SK-N-SH treated with all-trans-retinoic acid at 6 μM for 48 hours (cell line): ENCODE measurements at regions not wholly inside any gene's neighbourhood (a gene's known extent, or its start where the extent isn't known, plus 50 kb on each side); places are given as distances from the start of the nearest gene placed in this dataset.

Source experiments
- BACH2 ChIP-seq: fragments of 250-450 bp; sonication (Bioruptor Pico); IDR thresholded peaks from 2 replicates; pipeline ENCODE4 v1.9.0; 2021; ENCODE audit warnings: mild to moderate bottlenecking, borderline replicate concordance
- CSDC2 ChIP-seq: fragments of 250-450 bp; sonication (Bioruptor Pico); IDR thresholded peaks from 2 replicates; pipeline ENCODE4 v1.5.0; 2020; ENCODE audit warnings: mild to moderate bottlenecking, moderate library complexity
- POU6F1 ChIP-seq: fragments of 250-450 bp; sonication (Bioruptor Pico); IDR thresholded peaks from 2 replicates; pipeline ENCODE4 v1.8.0; 2021; ENCODE audit warnings: low read depth, mild to moderate bottlenecking, moderate library complexity, borderline replicate concordance
- SNAI2 ChIP-seq: fragments of 250-450 bp; sonication (Bioruptor Pico); IDR thresholded peaks from 2 replicates; pipeline ENCODE4 v1.5.0; 2020; ENCODE audit warnings: mild to moderate bottlenecking, moderate library complexity
- TOX ChIP-seq: fragments of 250-450 bp; sonication (Bioruptor Pico); IDR thresholded peaks from 2 replicates; pipeline ENCODE4 v1.8.0; 2021; ENCODE audit warnings: mild to moderate bottlenecking, moderate library complexity, borderline replicate concordance

DNA sequence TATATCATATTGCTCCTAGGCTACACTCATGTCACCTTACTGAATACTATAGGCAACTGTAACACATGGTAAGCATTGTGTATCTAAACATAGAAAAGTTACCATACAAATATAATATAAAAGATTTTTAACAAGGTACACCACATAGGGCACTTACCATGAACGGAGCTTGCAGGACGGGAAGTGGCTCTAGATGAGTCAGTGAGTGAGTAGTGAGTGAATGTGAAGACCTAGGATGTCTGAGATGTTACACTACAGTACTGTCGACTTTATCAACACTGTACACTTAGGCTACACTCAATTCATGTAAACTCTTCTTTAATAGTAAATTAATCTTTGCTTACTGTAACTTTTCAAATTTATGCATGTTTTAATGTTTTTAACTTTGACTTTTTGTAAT is 81.0 kb upstream of the PLD5 start:
- TF ChIP-seq TOX (CRISPR knock-in tag), result no peak
- no peak for TF ChIP-seq CSDC2 (CRISPR knock-in tag)
- TF ChIP-seq POU6F1, result no peak
- no peak for TF ChIP-seq BACH2
- TF ChIP-seq SNAI2, result no peak
